Trophoblast cell (in vitro differentiated cells and primary cell): ENCODE measurements at regions not wholly inside any gene's neighbourhood (a gene's known extent, or its start where the extent isn't known, plus 50 kb on each side); places are given as distances from the start of the nearest gene placed in this dataset.
"Not testable (repeated sequence)": the region's sequence is repeated elsewhere in the genome, so short reads cannot be mapped to it uniquely, and the experiment has no call there.

Experiments used
- DNase-seq, 2 donors: peaks; one replicate each; pipeline ENCODE4 v3.0.0-alpha.2; 2016
- H2AFZ ChIP-seq: 2 replicates; pipeline ENCODE4 v1.6.1; 2013; ENCODE audit warnings: low read length, moderate library complexity, mild to moderate bottlenecking; ENCODE audit not compliant: insufficient read depth, poor library complexity
- H2AK5ac ChIP-seq: 2 replicates; pipeline ENCODE4 v1.6.1; 2013; ENCODE audit warnings: mild to moderate bottlenecking, low read length
- H2BK120ac ChIP-seq: 2 replicates; pipeline ENCODE4 v1.6.1; 2013; ENCODE audit warnings: low read length, mild to moderate bottlenecking, moderate library complexity; ENCODE audit not compliant: insufficient read depth, poor library complexity
- H2BK12ac ChIP-seq: 2 replicates; pipeline ENCODE4 v1.6.1; 2013; ENCODE audit warnings: mild to moderate bottlenecking, low read length, moderate library complexity
- H2BK5ac ChIP-seq: 2 replicates; pipeline ENCODE4 v1.6.1; 2013; ENCODE audit warnings: low read length, low read depth, moderate library complexity, mild to moderate bottlenecking; ENCODE audit not compliant: poor library complexity
- H3K14ac ChIP-seq: 2 replicates; pipeline ENCODE4 v1.6.1; 2013; ENCODE audit warnings: mild to moderate bottlenecking, low read length
- H3K18ac ChIP-seq: 2 replicates; pipeline ENCODE4 v1.6.1; 2013; ENCODE audit warnings: mild to moderate bottlenecking, low read length
- H3K23ac ChIP-seq: 2 replicates; pipeline ENCODE4 v1.6.1; 2013; ENCODE audit warnings: low read length
- H3K27ac ChIP-seq: 2 replicates; pipeline ENCODE4 v1.5.1; 2013; ENCODE audit warnings: low read depth, mild to moderate bottlenecking, inconsistent platforms, low read length, moderate library complexity
- H3K27me3 ChIP-seq: 2 replicates; pipeline ENCODE4 v1.6.1; 2013; ENCODE audit warnings: inconsistent platforms, mild to moderate bottlenecking, low read length, moderate library complexity; ENCODE audit not compliant: insufficient read depth
- H3K36me3 ChIP-seq, 2 experiments: 1 replicate in 1 of 2; 2 replicates in 1 of 2; pipeline ENCODE4 v1.6.1; 2013; ENCODE audit warnings: low read length in 2 of 2, mild to moderate bottlenecking in 2 of 2, moderate library complexity in 1 of 2; ENCODE audit not compliant: insufficient read depth in 2 of 2, control insufficient read depth in 1 of 2
- H3K4ac ChIP-seq: 2 replicates; pipeline ENCODE4 v1.6.1; 2013; ENCODE audit warnings: low read depth, mild to moderate bottlenecking, low read length, moderate library complexity
- H3K4me1 ChIP-seq, 2 experiments: 1 replicate in 1 of 2; 2 replicates in 1 of 2; pipeline ENCODE4 v1.6.1; 2013; ENCODE audit warnings: low read length in 2 of 2, mild to moderate bottlenecking in 2 of 2, moderate library complexity in 1 of 2; ENCODE audit not compliant: insufficient read depth in 2 of 2, control insufficient read depth in 1 of 2
- H3K4me2 ChIP-seq: 2 replicates; pipeline ENCODE4 v1.6.1; 2013; ENCODE audit warnings: inconsistent platforms, mild to moderate bottlenecking, low read length, moderate library complexity
- H3K4me3 ChIP-seq: 2 replicates; pipeline ENCODE4 v1.5.1; 2013; ENCODE audit warnings: mild to moderate bottlenecking, low read depth, low read length, inconsistent platforms
- H3K79me1 ChIP-seq: one replicate; pipeline ENCODE4 v1.6.1; 2013; ENCODE audit warnings: low read length
- H3K79me2 ChIP-seq: 2 replicates; pipeline ENCODE4 v1.6.1; 2013; ENCODE audit warnings: low read length, mild to moderate bottlenecking; ENCODE audit not compliant: control insufficient read depth, insufficient read depth, poor library complexity
- H3K9ac ChIP-seq: 2 replicates; pipeline ENCODE4 v1.6.1; 2013; ENCODE audit warnings: mild to moderate bottlenecking, low read length
- H3K9me3 ChIP-seq: 2 replicates; pipeline ENCODE4 v1.6.1; 2013; ENCODE audit warnings: low read depth, mild to moderate bottlenecking, control low read depth, inconsistent platforms, low read length; ENCODE audit not compliant: insufficient read depth
- H4K12ac ChIP-seq: 2 replicates; pipeline ENCODE4 v1.6.1; 2013; ENCODE audit warnings: low read depth, mild to moderate bottlenecking, low read length, moderate library complexity
- H4K8ac ChIP-seq: 2 replicates; pipeline ENCODE4 v1.6.1; 2013; ENCODE audit warnings: low read depth, mild to moderate bottlenecking, low read length, moderate library complexity
- H4K91ac ChIP-seq: one replicate; pipeline ENCODE4 v1.6.1; 2013; ENCODE audit warnings: low read depth, mild to moderate bottlenecking, low read length, moderate library complexity
- WGBS: extraction: QIAGEN DNeasy Blood & Tissue Kit; methylation state at CpG from one replicate; pipeline ENCODE4 v1.1.7; 2013; ENCODE audit warnings: missing lambda C conversion rate; ENCODE audit not compliant: insufficient read length, insufficient coverage; ENCODE audit errors: extremely low coverage; 5-methylcytosine and 5-hydroxymethylcytosine counted together

GRCh38 chr9:33734941-33735835 lies 60.2 kb upstream of the PRSS3 start:
- H3K4me2 ChIP-seq, H2AFZ ChIP-seq, H2BK12ac ChIP-seq, H4K8ac ChIP-seq, H2BK5ac ChIP-seq, H3K18ac ChIP-seq, H3K23ac ChIP-seq, H3K27ac ChIP-seq, H2AK5ac ChIP-seq, H4K12ac ChIP-seq, H3K4me1 ChIP-seq, H4K91ac ChIP-seq, H2BK120ac ChIP-seq, H3K9ac ChIP-seq, H3K4me3 ChIP-seq, H3K79me1 ChIP-seq, H3K9me3 ChIP-seq, H3K27me3 ChIP-seq, DNase-seq, H3K14ac ChIP-seq, H3K36me3 ChIP-seq, H3K79me2 ChIP-seq, H3K4ac ChIP-seq: not testable (repeated sequence)
- no CpG with 5 or more reads among the region's 6 CpGs for WGBS

- no CpG with 5 or more reads among the region's 5 CpGs for WGBS
- Histone ChIP-seq H2AFZ (no peak overlapping the region), H3K4me3 (no peak overlapping the region), H3K9me3 (no peaks in the 10 kb centered on the region), H3K23ac (no peak overlapping the region), H2BK5ac (no peak overlapping the region), H3K79me1 (no peaks in the 10 kb centered on the region), H3K27me3 (no peaks in the 10 kb centered on the region), H3K4me1 (peaks cover 2 to 6% of the 10 kb centered on the region in 2 experiments), H3K79me2 (no peaks in the 10 kb centered on the region), H2BK120ac (no peak overlapping the region), H3K27ac (no peak overlapping the region), H3K9ac (no peak overlapping the region), H3K36me3 (no peaks in the 10 kb centered on the region), H3K14ac (no peak overlapping the region), H2BK12ac (no peak overlapping the region), H4K8ac (no peak overlapping the region), H3K4me2 (no peak overlapping the region), H4K12ac (no peak overlapping the region), H4K91ac (no peak overlapping the region), H2AK5ac (no peak overlapping the region), H3K18ac (no peak overlapping the region), H3K4ac (no peak overlapping the region)
- DNase-seq: peak; percentile 24 to 65
Observed at GRCh38 chr9:33737811-33738606, 57.4 kb upstream of the PRSS3 start.

GRCh38 chr9:33739398-33739797 lies 56.0 kb upstream of the PRSS3 start:
- H3K4me2 ChIP-seq: no peak overlapping the region
- no peak overlapping the region for H2AK5ac ChIP-seq
- no peak overlapping the region for H2BK5ac ChIP-seq
- no peak overlapping the region for H3K4ac ChIP-seq
- no peak overlapping the region for H3K9ac ChIP-seq
- H4K91ac ChIP-seq: no peak overlapping the region
- H3K27me3 ChIP-seq: no peaks in the 10 kb centered on the region
- H2BK12ac ChIP-seq: no peak overlapping the region
- no peak overlapping the region for H3K18ac ChIP-seq
- no peaks in the 10 kb centered on the region for H3K79me2 ChIP-seq
- no peak overlapping the region for H3K14ac ChIP-seq
- DNase-seq: no peak
- H3K27ac ChIP-seq: no peak overlapping the region
- no peak overlapping the region for H3K23ac ChIP-seq
- H3K4me3 ChIP-seq: no peak overlapping the region
- no peak overlapping the region for H4K8ac ChIP-seq
- H2BK120ac ChIP-seq: no peak overlapping the region
- H4K12ac ChIP-seq: no peak overlapping the region
- H3K4me1 ChIP-seq: peaks cover 2 to 6% of the 10 kb centered on the region in 2 experiments
- no peak overlapping the region for H2AFZ ChIP-seq
- no peaks in the 10 kb centered on the region for H3K36me3 ChIP-seq
- no peaks in the 10 kb centered on the region for H3K79me1 ChIP-seq
- no peaks in the 10 kb centered on the region for H3K9me3 ChIP-seq

- Histone ChIP-seq H3K9me3 (no peaks in the 10 kb centered on the region), H3K4me3 (no peak overlapping the region), H2BK12ac (no peak overlapping the region), H4K91ac (no peak overlapping the region), H2BK120ac (no peak overlapping the region), H3K79me1 (no peaks in the 10 kb centered on the region), H3K4me1 (peaks cover 0 to 2% of the 10 kb centered on the region in 2 experiments), H2BK5ac (no peak overlapping the region), H3K14ac (no peak overlapping the region), H3K36me3 (no peaks in the 10 kb centered on the region), H3K18ac (no peak overlapping the region), H4K12ac (no peak overlapping the region), H3K4ac (no peak overlapping the region), H3K27me3 (no peaks in the 10 kb centered on the region), H3K9ac (no peak overlapping the region), H3K79me2 (no peaks in the 10 kb centered on the region), H2AFZ (no peak overlapping the region), H2AK5ac (no peak overlapping the region), H3K23ac (no peak overlapping the region), H3K27ac (no peak overlapping the region), H3K4me2 (no peak overlapping the region), H4K8ac (no peak overlapping the region)
- no peak for DNase-seq
- WGBS: no CpG with 5 or more reads among the region's 1 CpG
Observed at GRCh38 chr9:33740075-33740474, 55.3 kb upstream of the PRSS3 start.
